ENCODE measurements at regions not wholly inside any gene's neighbourhood (a gene's known extent, or its start where the extent isn't known, plus 50 kb on each side); places are given as distances from the start of the nearest gene placed in this dataset.

DNA sequence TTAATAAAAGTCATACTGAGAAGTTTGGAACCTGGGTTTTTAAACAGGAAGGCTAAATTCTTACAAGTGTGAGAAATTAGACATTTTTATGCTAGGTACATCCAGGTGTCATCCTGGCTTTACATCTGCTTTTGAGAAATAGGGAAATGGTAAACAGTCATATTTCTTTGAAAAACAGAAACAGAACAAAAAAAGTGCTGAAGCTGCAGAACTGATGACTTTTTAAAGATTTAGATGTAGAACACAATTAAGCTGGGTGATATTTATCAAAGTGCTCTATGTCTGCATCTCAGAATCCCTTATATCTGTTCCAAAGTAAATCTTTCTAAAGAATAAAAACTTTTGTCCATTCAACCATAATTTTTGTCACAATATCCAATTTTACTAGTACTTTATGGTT, 282.9 kb upstream of the ATXN7L3B start:
- TF ChIP-seq, protein P1, sequence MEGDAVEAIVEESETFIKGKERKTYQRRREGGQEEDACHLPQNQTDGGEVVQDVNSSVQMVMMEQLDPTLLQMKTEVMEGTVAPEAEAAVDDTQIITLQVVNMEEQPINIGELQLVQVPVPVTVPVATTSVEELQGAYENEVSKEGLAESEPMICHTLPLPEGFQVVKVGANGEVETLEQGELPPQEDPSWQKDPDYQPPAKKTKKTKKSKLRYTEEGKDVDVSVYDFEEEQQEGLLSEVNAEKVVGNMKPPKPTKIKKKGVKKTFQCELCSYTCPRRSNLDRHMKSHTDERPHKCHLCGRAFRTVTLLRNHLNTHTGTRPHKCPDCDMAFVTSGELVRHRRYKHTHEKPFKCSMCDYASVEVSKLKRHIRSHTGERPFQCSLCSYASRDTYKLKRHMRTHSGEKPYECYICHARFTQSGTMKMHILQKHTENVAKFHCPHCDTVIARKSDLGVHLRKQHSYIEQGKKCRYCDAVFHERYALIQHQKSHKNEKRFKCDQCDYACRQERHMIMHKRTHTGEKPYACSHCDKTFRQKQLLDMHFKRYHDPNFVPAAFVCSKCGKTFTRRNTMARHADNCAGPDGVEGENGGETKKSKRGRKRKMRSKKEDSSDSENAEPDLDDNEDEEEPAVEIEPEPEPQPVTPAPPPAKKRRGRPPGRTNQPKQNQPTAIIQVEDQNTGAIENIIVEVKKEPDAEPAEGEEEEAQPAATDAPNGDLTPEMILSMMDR (IDR thresholded peaks at IDR 0.05): no peak
- TF ChIP-seq POLR2A (IDR thresholded peaks at IDR 0.05) (no peak), EP300 (IDR thresholded peaks at IDR 0.05) (no peak)

Data from tibial nerve (tissue), 4 donors.